Fibroblast of peridontal ligament (primary cell): ENCODE measurements at regions not wholly inside any gene's neighbourhood (a gene's known extent, or its start where the extent isn't known, plus 50 kb on each side); places are given as distances from the start of the nearest gene placed in this dataset.
A peak's percentile ranks its signal among the peaks of the same experiment; 100 is the strongest.
"Not testable (repeated sequence)": the region's sequence is repeated elsewhere in the genome, so short reads cannot be mapped to it uniquely, and the experiment has no call there.

Source experiments
- DNase-seq: peaks from one replicate; pipeline ENCODE4 v3.0.0-alpha.2; 2010; ENCODE audit errors: extremely low read depth

- not testable (repeated sequence) for DNase-seq
These were observed 76.1 kb upstream of the ZNF217 start for GRCh38 chr20:53669517-53670313.

GRCh38 chr20:53668992-53669391 lies 75.4 kb upstream of the ZNF217 start:
- DNase-seq = no peak

DNA sequence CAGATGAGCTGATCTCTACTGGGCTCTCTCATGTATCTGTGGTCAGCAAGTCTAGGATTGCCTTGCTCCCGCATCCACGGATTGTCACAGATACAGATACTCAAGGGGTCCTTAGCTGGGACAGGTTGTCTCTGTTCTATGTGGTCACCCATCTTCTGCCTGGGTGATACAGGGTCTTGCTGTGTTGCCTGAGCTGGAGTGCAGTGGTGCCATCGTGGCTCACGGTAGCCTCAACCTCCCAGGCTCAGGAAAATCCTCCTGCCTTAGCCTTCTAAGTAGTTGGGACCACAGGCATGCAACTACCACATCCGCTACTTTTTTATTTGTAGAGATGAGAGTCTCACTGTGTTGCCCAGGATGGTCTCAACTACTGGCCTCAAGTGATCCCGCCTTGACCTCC lies 72.5 kb upstream of the ZNF217 start:
- DNase-seq = no peak

DNA sequence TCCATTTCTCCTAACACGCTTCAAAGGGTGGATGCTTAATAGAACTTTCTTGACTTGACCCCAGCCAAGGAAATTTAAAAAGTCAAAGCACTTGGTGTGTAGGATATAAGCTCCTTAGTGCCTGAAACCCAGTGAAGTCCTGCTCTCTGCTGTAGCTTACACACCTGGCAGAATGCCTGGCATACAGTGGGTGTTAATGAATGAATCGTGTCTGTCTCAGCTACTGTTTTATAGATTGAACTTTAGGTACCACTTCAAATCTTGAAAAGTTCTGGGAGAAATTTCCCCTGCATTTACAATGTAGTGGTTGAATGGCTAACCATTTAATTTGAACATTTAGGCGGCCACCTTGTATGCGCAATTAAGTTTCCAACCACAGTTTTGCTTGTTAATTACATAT lies 70.5 kb upstream of the ZNF217 start:
- DNase-seq = no peak

- not testable (repeated sequence) for DNase-seq
These were observed 69.9 kb upstream of the ZNF217 start for GRCh38 chr20:53663521-53663920.

- DNase-seq = no peak
These were observed 69.0 kb upstream of the ZNF217 start for GRCh38 chr20:53662595-53662994.

DNA sequence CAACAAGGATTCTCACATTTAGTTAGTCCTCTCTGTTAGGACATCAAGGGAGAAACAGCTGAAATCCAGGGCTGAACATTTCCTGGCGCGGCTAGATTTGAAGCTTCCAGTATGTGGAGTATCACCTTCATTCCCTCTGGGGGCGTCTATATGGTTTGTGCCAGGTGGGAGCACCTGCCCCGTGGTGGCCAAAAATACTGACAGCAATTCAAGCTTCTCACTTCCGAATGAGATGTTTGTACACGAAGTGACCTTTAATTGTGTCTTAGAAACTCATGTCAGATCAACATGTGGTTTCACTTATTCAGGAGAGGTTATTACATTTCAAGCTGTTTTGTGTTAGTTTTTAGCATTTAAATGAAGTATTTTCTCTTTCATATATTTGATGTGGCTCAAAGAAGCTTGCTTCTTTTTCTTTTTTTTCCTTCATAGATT lies 67.3 kb upstream of the ZNF217 start:
- peak; percentile 73 for DNase-seq

DNA sequence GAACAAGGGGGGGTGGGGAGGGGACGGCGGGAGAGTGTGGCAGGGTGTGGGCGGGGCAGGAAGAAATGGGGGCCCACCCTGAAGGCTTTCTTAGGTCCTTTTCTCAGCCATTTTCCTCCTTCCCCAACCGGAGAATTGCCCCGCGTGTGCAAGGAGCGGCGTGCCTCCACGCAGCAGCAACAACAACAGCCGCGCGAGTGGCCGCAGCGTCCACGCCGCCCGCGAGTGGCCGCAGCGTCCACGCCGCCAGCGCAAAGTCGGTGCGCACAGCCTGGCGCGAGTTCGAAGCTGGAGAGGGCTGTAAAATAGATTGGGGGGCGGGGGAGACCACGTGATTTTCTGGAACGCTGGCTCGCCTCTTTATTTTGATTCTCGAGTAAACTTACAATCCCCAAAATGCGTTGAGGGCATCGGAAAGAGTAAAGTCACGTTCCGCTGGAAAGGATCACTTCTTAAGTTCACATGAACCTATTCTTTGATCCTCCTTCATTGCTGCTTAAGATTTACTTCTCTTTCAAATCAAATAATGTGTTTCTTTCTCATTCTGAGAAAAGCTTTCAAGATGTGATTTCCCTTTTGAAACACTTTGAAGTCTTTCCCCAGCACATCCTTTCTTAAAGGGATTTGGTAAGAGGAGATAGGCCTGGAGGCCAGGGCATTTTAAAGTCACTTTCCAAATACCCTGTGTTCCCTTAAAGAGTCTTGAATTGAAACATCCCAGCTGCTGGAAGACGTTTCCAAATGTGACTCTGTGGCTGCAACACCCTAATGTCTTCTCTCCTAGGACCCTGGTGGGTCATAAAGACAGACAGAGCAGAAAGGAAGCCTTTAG lies 66.7 kb upstream of the ZNF217 start:
- DNase-seq = peak; percentile 51

DNA sequence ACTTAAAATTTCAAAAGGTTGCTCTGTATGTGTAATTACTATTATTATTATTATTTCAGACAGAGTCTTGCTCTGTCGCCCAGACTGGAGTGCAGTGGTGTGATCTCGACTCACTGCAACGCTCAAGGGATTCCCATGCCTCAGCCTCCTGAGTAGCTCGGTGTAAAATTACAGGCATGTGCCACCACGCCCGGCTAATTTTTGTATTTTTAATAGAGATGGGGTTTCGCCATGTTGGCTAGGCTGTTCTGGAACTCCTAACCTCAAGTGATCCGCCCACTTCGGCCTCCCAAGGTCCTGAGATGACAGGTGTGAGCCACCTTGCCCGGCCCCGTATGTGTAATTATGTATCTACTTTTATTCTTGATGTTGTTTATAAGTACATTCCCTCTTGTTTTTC lies 65.3 kb upstream of the ZNF217 start:
- no peak for DNase-seq

- no peak for DNase-seq
These were observed 64.7 kb upstream of the ZNF217 start for GRCh38 chr20:53658322-53658721.

DNA sequence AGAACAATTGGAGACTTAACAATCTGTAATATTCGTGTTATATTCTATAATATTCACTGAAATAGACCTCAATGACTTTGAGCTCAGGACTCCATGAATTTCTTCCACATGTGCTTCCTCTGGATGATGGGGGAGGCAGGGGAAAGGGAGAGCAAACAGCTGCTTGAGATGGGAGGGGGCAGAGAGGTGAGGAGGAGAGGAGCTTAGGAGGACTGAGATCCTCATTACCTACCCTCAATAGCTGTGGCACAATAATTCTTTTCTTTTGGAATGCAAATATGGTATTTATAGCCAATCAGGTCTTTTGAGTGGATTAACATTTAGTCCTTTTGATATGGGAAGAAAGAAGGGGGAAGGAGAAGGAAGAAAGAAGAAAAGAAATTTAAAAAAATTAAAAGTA lies 64.1 kb upstream of the ZNF217 start:
- DNase-seq = no peak

- DNase-seq = no peak
These were observed 63.6 kb upstream of the ZNF217 start for GRCh38 chr20:53657279-53657678.

GRCh38 chr20:53656293-53657202 lies 62.9 kb upstream of the ZNF217 start:
- DNase-seq = peak; percentile 79

GRCh38 chr20:53655625-53656292 lies 62.1 kb upstream of the ZNF217 start:
- DNase-seq = peak; percentile 46

GRCh38 chr20:53654932-53655624 lies 61.4 kb upstream of the ZNF217 start:
- DNase-seq = no peak

DNA sequence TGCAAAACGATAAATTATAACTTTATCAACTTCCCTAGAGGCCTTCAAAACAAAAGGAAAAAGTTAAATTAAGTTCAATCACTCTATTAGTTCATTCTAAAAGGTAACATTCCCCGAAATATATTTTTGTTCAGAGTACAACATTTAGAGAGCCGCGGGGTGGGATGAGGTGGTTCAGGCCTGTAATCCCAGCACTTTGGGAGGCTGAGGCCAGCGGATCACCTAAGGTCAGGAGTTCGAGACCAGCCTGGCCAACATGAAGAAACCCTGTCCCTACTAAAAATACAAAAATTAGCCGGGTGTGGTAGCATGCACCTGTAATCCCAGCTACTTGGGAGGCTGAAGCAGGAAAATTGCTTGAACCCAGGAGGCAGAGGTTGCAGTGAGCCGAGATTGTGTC lies 60.9 kb upstream of the ZNF217 start:
- not testable (repeated sequence) for DNase-seq

- DNase-seq = no peak
These were observed 59.3 kb upstream of the ZNF217 start for GRCh38 chr20:53652859-53653517.

DNA sequence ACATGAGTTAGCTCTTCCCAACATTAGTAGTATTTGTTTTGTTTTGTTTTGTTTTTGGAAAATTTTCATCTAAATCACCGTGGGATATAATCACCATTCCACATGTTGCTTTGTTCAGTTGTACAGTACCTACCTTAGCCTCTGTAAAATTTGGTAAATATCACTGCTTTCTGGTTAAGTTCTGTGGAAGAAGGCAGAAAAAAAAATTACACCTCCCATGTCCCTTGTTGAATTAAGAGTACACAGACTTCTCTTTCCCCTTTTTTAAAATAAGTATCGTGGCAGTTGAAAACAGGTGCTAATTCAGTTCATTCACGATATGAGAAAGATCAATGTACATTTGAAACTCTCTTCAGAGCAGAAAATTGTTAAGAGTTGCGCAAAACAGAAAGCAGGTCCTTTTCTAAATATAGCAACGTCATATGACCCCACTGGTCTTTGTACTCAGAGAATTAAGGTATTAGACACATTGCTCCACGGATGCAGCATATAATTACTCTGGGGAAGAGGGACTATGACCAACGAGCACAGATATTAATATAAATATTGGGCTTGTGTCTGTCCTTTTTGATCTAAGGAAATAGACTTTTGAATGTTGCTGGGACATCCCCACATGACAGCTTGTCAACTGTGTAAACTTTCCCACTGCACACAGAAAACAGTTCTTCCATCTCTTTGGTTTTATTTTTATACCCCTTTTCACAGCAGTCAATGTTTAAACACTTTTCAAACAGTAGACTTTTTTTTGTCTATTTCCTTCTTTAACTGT lies 58.6 kb upstream of the ZNF217 start:
- DNase-seq = no peak

DNA sequence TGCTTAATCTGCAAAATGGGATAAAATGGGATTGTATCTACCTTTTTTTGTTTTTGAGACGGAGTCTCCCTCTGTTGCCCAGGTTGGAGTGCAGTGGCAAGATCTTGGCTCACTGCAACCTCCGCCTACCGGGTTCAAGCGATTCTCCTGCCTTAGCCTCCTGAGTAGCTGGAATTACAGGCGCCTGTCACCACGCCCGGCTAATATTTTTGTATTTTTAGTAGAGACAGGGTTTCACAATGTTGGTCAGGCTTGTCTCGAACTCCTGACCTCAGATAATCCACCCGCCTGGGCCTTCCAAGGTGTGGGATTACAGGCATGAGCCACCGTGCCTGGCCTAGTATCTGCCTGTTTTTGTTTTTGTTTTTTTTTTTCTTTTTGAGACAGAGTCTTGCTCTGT lies 55.9 kb upstream of the ZNF217 start:
- not testable (repeated sequence) for DNase-seq
